ENCODE measurements at regions not wholly inside any gene's neighbourhood (a gene's known extent, or its start where the extent isn't known, plus 50 kb on each side); places are given as distances from the start of the nearest gene placed in this dataset.

- no peak for ATAC-seq
- DNase-seq (ENCODE audit: missing footprints), result no peak
- intact Hi-C loops (cut with DNase I), result no loop called here
These were observed 609.7 kb upstream of the ARRDC4 start for GRCh38 chr15:97350813-97351212.

- no peak for DNase-seq (ENCODE audit: missing footprints)
- ATAC-seq, result no peak
- intact Hi-C loops (cut with DNase I), result loop anchor here (10.0 kb wide), 1 partner anchor 61 kb away; no protein-coding TSS in a partner anchor
These were observed 577.0 kb upstream of the ARRDC4 start for GRCh38 chr15:97383516-97383915.

- ATAC-seq, result no peak
- no peak for DNase-seq (ENCODE audit: missing footprints)
These were observed 573.6 kb upstream of the ARRDC4 start for GRCh38 chr15:97386940-97387339.

GRCh38 chr15:97401195-97401594, 559.3 kb upstream of the ARRDC4 start:
- no peak for ATAC-seq
- intact Hi-C loops (cut with DNase I), result no loop called here
- DNase-seq (ENCODE audit: missing footprints), result peak; percentile 65

More at GRCh38 chr15:97386940-97387339, 573.6 kb upstream of the ARRDC4 start:
- intact Hi-C loops (cut with DNase I), result loop anchor here (10.0 kb wide), 1 partner anchor 58 kb away; no protein-coding TSS in a partner anchor

- intact Hi-C loops (cut with DNase I), result no loop called here
- DNase-seq (ENCODE audit: missing footprints) (no peak), ATAC-seq (no peak)
These were observed 558.5 kb upstream of the ARRDC4 start for GRCh38 chr15:97401970-97402369.

GRCh38 chr15:97406841-97407240, 553.7 kb upstream of the ARRDC4 start:
- intact Hi-C loops (cut with DNase I), result no loop called here
- DNase-seq (ENCODE audit: missing footprints), result no peak
- ATAC-seq, result no peak

GRCh38 chr15:97410897-97411575, 549.5 kb upstream of the ARRDC4 start:
- DNase-seq (ENCODE audit: missing footprints) (no peak), ATAC-seq (no peak)
- intact Hi-C loops (cut with DNase I), result no loop called here

GRCh38 chr15:97420130-97420529, 540.4 kb upstream of the ARRDC4 start:
- no peak for DNase-seq (ENCODE audit: missing footprints)
- intact Hi-C loops (cut with DNase I), result no loop called here
- ATAC-seq, result no peak

- no peak for ATAC-seq
- intact Hi-C loops (cut with DNase I), result no loop called here
- no peak for DNase-seq (ENCODE audit: missing footprints)
These were observed 534.9 kb upstream of the ARRDC4 start for GRCh38 chr15:97425596-97425995.

GRCh38 chr15:97443101-97443500, 517.4 kb upstream of the ARRDC4 start:
- ATAC-seq (no peak), DNase-seq (ENCODE audit: missing footprints) (no peak)
- intact Hi-C loops (cut with DNase I), result loop anchor here (10.0 kb wide), 1 partner anchor 58 kb away; no protein-coding TSS in a partner anchor

- DNase-seq (ENCODE audit: missing footprints) (no peak), ATAC-seq (no peak)
- intact Hi-C loops (cut with DNase I), result loop anchor here (10.0 kb wide), 1 partner anchor 61 kb away; no protein-coding TSS in a partner anchor
These were observed 514.4 kb upstream of the ARRDC4 start for GRCh38 chr15:97446138-97446537.

- intact Hi-C loops (cut with DNase I), result no loop called here
- DNase-seq (ENCODE audit: missing footprints), result no peak
- ATAC-seq, result no peak
These were observed 503.8 kb upstream of the ARRDC4 start for GRCh38 chr15:97456521-97457202.

- DNase-seq (ENCODE audit: missing footprints) (no peak), ATAC-seq (no peak)
- intact Hi-C loops (cut with DNase I), result no loop called here
These were observed 503.2 kb upstream of the ARRDC4 start for GRCh38 chr15:97457203-97457847.

GRCh38 chr15:97459771-97460170, 500.7 kb upstream of the ARRDC4 start:
- intact Hi-C loops (cut with DNase I), result loop anchor here (1.0 kb wide), 1 partner anchor 61 kb away; no protein-coding TSS in a partner anchor
- ATAC-seq (no peak), DNase-seq (ENCODE audit: missing footprints) (no peak)

- no peak for ATAC-seq
- no peak for DNase-seq (ENCODE audit: missing footprints)
These were observed 499.3 kb upstream of the ARRDC4 start for GRCh38 chr15:97461226-97461625.

GRCh38 chr15:97463696-97464095, 496.8 kb upstream of the ARRDC4 start:
- intact Hi-C loops (cut with DNase I), result no loop called here
- ATAC-seq (no peak), DNase-seq (ENCODE audit: missing footprints) (no peak)

More at GRCh38 chr15:97461226-97461625, 499.3 kb upstream of the ARRDC4 start:
- intact Hi-C loops (cut with DNase I), result no loop called here

GRCh38 chr15:97470417-97470816, 490.1 kb upstream of the ARRDC4 start:
- intact Hi-C loops (cut with DNase I), result no loop called here
- no peak for ATAC-seq

GRCh38 chr15:97473627-97474026, 486.9 kb upstream of the ARRDC4 start:
- no peak for DNase-seq (ENCODE audit: missing footprints)
- intact Hi-C loops (cut with DNase I), result no loop called here

More at GRCh38 chr15:97470417-97470816, 490.1 kb upstream of the ARRDC4 start:
- DNase-seq (ENCODE audit: missing footprints), result no peak

GRCh38 chr15:97479957-97480356, 480.5 kb upstream of the ARRDC4 start:
- ATAC-seq (no peak), DNase-seq (ENCODE audit: missing footprints) (no peak)
- intact Hi-C loops (cut with DNase I), result no loop called here

More at GRCh38 chr15:97473627-97474026, 486.9 kb upstream of the ARRDC4 start:
- no peak for ATAC-seq

GRCh38 chr15:97482521-97482920, 478.0 kb upstream of the ARRDC4 start:
- DNase-seq (ENCODE audit: missing footprints) (no peak), ATAC-seq (no peak)
- intact Hi-C loops (cut with DNase I), result no loop called here
